ENCODE measurements at regions not wholly inside any gene's neighbourhood (a gene's known extent, or its start where the extent isn't known, plus 50 kb on each side); places are given as distances from the start of the nearest gene placed in this dataset.

DNA sequence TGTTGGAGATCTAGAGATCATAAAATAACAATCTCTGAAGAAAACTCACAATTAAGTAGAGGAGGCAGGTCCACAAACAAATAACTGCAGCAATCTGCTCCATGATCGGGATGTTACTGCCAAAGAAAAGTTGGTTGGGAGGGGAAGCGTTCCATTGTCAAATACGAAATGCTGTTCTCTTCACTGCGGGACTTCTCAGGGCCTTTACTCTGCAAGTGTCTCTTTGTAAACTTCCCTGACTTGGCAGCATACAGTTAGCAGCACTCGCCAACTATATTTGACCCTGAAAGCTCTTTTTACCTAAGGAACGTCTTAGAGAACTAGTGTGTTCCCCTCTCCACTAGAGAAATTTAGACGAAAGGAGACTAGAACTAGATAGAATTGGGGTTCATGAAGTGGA is 780.7 kb upstream of the TBX3 start:
- no peak for DNase-seq (ENCODE audit: low spot score)

DNA sequence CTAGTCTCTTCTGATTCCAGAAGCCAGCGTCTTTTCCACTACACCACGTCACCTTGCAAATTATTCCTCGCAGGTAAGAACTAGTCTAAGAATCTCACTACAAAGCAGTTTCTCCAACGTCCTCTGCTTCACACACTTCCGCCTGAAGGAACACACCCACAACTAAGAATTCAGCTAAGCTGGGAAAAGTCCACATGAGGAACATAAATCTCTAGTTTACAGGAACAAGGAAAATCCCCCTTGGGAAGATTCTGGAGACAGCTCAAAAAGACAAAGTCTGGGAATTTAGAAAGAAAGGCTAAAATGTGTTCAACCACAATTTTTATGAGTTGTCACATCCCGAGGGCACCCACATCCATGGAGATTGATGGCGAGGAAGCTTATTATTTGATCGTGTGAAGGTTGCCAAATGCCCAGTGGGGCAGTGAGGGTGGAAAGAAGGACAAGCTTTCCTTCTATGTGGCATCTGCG is 780.2 kb upstream of the TBX3 start:
- no peak for DNase-seq (ENCODE audit: low spot score)

DNA sequence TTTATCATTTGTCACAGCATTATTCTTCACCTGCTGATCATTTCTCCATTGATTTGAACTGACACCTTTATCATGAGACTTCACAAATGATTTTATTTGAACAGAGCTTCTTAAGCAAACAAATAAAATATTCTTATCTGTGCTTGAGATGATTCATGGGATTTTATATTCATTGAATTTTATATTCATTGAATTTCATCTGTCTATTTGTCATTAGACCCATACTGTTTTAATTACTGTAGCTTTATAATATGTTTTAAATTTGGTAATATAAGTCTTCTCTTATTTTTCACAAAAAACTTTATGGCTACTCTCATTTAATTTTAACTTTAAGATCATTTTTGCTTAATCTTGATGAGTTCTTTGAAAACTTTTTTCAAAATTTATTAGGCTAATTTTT is 777.4 kb upstream of the TBX3 start:
- DNase-seq (ENCODE audit: low spot score): no peak

DNA sequence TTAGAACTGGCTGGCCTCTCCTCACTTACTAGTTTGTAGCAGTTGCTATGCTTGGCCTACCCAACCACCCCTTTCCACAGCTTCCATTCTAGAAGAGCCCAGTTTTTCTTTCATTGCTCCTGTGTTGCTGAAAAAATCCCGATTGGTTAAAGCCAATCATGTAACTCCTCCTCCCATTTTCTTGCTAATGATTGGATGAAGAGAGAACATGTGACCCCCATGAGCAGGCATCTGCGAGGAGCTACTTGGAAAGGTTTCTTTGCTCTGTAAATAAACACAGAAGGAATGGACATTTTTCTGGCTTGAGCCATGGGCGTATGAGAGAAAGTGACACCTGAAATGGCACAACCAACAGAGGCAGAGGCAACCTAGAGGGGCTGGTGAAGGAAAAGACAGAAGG is 773.8 kb upstream of the TBX3 start:
- DNase-seq (ENCODE audit: low spot score): no peak

DNA sequence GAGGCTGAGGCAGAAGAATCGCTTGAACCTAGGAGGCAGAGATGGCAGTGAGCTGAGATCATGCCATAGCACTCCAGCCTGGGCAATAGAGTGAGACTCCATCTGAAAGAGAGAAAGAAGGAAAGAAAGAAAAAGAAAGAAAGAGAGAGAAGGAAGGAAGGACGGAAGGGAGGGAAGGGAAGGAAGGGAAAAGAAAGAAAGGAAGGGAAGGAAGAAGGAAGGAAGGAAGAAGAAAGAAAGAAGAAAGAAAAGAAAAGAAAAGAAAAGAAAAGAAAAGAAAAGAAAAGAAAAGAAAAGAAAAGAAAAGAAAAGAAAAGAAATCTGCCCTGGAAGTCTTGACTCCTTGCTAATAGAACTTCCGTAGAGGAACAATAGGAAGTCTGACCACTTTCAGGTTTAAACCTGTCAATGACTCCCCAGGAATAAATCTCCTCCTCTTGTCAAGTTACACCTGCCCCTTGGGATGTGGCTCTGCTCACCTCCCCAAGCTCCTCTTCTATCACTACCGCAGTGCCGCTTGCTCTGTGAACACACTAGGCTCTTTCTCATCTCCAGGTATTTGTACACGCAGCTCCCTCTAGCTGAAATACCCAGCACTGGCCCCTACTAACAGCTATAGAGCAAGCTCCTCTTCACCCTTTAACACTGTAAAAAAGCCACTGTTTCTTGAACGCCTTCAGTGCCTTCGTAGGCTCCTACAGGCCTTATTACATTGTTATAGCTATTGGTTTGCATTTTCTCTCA is 773.1 kb upstream of the TBX3 start:
- DNase-seq (ENCODE audit: low spot score): no peak

DNA sequence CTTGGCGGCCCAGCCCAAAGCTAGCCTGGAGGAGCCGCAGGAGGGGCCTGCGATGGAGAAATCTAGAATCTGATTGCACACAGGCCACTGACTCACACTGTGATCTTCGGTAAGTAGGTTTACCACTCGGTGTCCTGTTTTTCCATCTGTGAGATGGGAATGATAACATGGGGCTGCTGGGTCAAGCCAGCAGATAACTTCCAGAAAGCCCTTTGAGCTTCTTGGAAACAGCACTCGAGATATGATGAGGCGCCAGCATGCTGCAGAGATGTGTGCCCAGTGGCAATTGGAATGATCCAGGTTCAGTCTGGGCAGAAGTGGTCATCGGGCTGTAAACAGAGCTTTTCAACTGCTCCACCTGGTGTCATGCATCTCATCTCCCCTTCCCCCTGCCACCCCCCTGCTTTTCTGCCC is 771.3 kb upstream of the TBX3 start:
- DNase-seq (ENCODE audit: low spot score): no peak

DNA sequence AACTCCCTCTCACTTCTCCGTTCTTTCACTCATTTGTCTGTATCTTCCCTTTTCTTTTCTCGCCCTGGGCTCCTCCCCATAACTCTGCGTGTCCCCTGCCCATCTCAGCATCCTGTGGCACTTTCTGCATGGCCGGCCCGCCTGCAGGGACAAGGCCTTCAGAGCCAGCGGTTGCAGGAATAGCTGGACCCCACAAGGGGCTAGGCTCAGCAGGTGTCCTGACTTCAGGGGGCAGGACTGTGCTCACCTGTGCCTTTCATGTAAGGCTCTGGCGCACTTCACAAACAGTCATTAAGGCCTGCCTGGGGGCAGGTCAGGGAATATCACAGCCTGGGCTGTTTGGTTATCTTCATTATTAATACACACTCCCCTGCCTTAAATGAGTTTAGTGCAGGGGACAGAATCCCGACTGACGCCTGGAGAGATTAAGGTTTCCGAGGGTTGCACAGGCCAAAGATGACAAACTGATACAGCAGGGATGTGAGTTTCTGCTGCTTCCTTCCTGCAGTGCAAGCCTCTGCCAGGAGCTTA is 768.8 kb upstream of the TBX3 start:
- DNase-seq (ENCODE audit: low spot score): no peak

DNA sequence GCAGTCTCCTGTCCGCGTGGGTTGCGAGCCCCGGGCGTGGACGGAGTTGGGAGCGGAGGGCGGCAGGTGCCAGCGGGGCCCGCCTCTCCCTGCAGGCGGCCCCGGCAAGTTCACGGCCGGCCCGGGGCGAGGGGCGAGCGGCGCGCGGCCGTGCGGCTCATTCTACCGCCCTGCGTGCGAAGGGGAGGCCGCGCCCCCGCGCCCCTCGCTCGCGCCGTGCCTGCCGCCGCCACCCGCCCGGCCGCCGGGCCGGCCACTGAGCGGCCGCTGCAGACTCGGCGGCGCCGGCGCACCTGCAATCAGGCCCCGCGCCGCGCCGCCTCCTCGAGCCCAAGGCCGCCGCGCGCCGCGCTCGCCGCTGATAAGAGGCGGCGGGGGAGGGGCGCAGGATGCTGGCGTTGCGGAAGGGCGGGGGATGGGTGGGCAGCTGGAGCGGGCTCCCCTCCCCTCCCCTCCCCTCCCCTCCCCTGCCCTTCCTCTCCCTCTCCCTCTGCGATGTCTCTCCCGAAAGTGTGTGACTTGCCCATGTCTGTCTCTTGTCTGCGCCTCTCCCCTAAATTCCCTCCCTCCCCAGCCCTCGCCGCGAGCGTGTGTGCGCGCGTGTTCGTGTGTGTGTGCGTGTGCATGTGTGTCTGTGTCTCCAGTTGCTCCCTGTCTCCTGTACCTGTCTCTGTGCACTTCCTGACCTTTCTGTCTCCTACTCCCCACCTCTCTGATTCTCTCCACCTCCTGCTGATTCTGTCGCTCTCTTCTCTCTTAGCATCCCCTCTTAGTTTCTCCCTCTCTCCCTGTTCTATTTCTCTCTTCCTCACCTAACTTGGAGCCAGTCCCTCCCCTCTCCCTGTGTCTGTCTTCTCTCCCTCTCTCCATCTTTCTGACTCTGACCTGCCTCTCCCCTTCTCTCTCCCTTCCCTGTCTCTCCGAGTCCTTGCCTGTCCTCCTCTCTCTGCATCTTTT is 768.1 kb upstream of the TBX3 start:
- DNase-seq (ENCODE audit: low spot score): peak; percentile 47

DNA sequence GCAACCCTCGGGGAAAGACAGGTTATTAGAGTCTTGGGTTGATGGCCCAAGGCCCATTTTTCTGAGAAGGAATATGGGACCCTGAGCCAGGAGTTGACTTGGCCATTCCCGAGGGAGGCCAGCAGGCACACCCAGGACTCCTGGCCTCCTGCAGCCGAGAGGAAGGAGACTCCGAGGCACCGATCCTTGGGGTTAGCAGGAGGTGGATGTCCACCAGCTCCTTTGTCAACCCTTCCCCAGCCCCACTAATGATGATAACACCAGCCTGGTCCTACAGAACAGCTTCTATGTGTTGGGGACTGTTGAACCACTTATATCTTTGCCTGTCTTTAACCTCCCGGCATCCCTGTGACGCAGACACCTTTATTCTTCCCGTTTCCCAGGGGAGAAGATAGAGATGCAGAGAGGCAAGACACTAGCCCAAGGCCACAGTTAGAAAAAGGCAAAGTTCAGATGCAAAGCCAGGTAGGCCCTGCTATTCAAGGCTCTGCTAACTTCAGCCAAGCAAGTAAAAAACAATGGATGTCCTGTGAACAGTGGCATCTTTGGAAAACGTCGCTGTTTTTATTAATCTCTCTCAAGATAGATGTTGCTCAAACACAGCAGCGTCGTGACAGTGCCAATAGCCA is 767.3 kb upstream of the TBX3 start:
- no peak for DNase-seq (ENCODE audit: low spot score)

DNA sequence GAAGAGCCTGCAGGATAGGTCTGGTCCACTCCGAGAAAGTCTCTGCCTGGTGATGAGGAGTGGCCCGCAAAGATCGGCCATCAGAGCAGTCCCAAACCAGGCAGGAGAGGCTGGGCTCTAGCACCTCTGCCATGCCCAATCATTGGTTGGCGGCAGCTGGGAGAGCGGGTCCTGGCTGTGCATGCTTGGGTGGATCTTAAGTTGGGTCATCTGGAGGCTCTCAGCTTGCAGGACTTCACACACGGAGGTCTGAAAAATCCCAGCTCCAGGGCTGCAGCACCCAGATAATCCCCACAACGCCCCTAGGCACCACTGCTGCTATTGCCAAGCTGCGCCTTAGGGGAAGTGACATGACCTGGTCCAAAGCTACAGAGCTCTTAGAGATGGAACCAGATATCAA is 766.7 kb upstream of the TBX3 start:
- DNase-seq (ENCODE audit: low spot score): no peak

DNA sequence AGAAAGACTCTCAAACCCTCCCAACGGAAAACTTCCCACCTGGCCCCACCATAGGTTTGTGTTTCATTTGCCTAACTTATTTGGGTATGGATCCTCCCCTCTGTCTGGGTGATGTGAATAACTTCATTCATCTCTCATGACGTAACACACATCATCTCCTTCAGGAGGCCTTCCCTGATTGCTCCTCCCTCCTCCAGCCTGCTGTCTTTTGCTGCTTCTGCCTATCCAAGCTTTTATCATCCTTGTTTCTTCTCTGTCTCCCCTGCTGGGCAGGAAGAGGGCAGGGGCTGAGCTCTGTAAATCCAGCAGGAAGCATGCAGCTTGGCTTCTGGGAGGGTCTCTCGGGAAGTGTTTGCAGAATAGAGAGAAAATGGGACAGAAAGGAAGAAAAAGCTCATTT is 766.0 kb upstream of the TBX3 start:
- DNase-seq (ENCODE audit: low spot score): no peak

DNA sequence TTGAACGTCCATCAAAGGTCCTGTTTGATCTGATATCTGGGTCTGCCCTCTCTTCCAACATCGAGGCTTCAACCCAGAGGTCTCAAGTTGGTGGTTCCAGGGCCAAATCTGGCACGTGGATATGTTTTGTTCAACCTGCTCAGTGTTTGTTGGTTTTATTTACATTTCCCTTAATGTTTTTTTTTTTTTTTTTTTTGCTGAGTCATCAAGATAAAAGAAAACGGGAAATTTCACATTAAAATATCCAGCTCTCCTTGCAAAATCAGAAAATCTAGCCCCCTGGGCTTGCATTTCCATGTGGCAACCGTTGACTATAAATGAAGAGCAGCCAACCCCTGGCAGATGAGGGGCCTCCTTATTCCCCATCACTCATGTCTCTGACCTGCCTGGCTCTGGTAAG is 765.6 kb upstream of the TBX3 start:
- no peak for DNase-seq (ENCODE audit: low spot score)

DNA sequence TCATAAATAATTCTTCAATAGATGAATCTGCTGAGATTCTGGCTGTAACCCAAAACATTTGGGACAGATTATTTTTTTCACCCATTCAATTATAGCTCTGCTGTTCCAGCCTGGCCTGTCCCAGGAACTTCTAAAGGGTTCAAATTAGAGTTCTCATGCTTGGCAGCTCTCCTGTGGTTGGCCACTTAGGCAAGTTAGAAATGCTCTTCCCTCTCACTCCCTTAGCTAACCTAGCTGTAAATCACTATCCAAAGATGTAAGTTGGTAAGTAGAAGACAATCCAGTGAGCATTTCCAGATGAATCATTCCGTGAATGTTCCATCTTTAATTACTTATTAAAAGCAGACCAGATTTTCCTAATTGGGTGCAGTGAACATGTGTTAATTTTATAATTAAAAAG is 760.4 kb upstream of the TBX3 start:
- DNase-seq (ENCODE audit: low spot score): no peak

DNA sequence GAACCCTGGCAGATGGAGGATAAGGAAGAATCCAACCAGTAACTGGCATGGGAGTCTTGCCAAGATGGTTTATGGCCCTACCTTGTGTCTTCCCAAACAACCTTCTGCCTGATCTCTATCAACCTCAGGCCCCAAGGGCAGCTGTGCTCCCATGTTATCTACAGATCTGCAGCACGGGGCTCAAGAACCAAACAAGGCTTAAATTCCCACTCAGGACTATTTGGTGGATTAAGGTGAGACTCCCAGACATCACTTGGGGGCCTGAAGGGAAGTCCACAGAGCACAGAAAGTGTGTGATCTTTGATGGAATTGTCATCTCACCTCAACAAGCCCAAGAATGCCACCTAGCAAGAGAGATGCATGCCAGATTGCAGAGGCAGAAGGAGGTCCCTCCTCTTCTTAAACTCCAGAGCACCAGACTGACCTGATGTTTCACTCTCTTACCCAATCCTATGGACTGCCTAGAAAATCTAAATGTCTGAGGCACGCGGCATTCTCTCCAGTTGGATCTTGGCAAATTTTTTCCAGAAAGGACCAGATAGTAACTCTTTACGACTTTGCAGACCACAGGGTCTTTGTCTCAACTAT is 759.5 kb upstream of the TBX3 start:
- no peak for DNase-seq (ENCODE audit: low spot score)

DNA sequence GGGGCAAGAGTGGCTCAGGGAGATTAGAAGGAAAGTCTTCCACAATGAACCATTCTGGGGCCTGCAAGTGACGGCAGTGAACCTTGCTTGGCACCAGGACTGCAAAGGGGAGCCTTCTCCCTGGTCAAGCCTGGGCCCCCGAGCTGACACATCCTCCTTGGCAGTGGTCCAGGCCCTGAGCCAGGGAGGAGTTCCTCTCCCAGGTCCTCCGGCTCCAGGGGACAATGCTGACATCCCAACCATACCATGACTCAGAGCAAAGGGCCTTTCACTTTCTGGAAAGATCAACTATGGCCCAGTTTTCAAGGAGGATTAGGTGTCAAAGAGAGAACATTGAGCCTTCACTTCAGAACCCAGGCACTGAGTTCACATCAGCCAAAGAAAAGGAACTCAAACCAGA is 756.5 kb upstream of the TBX3 start:
- no peak for DNase-seq (ENCODE audit: low spot score)

DNA sequence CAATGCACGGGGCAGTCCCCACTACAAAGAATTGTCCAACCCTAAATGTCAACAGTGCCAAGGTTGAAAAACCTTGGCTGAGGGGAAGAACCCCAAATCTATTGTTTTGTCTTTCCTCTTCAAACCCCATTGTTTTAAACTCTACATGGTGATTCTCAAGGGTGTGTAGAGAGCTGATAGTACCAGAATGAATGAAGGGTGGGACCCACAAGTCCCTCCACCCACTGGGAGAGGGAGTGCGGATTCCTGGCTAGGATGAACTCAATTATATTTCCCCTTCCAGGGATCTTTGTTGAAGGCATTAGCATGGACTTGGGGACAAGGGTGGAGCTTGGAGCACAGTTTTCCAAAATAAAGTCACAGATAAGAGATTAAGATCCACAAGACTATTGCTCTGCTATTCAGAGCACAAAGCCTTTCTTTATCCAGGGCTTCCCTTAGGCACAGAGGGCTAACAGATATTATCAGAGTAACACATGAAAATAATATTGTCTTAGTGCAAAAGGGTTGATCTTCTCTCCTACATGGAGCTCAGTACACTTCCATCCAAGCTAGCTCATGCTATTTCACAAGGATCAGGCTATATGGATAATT is 755.1 kb upstream of the TBX3 start:
- no peak for DNase-seq (ENCODE audit: low spot score)

DNA sequence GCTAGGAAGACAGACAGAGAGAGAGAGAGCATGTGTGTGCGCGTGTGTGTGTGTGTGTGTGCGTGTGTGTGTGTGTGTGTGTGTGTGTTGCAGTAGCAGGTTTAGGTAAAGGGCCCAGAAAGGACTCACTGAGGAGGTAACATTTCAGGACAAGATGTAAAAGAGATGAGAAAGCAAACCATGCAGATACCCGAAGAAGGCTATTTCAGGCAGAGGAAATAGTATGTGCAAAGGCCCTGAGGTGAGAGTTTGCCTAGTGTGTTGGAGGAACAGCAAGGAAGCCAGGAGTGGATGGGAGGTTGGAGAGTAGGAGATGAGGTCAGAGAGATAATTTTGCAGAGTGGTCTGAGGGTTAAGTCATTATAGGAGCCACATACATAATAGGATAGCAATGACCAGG is 754.3 kb upstream of the TBX3 start:
- no peak for DNase-seq (ENCODE audit: low spot score)

DNA sequence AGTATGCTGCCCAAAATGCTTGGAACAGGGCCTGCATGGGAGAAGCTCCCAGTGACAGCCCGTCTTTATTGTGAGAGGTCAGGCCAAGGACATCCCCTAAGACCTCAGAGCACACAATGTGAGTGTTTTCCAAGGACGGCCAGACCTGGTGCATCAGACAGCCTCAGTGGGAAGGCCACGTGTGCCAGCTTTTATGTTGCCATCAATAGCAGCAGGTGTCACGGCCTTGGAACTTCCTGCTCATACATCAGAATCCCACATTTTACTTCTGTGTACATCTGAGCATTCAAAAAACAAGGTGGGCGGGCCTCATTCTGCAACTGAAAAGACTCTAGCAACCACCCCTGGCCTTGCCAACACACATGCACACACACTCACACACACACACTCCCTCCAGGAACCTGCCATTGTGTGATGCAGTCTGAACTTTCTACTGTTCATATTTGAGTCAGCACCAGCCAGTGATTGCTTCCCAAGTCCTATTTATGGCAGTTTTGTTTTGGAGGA is 753.1 kb upstream of the TBX3 start:
- DNase-seq (ENCODE audit: low spot score): no peak

DNA sequence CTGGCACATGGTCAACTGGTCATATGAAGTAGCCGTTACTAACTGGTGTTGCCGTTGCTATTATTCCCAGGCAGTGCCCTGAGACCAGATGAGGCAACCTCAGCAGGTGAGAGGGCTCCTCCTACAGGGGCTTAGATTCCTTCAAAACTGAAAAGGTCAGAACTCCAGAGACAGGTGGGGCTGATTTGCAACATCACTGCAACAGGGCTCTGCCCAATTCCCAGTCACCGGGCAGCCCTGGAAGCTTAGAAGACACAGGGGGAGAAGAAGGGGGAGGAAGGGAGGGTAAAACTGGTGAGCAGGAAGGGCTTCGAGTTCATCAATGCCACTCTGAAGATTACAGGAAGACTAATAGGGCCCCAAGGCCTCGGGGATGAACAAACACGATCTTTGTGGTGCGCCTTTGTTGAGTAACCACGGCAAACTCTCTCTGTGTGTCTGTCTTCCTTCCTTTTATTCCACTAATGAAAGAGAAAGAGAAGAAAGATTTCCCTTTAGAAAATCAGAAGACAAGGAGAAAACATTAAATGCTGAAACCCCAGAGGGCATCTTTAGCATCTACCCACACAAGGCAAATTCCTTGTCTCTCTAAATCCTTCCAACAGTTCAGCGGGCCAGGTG is 749.1 kb upstream of the TBX3 start:
- no peak for DNase-seq (ENCODE audit: low spot score)

DNA sequence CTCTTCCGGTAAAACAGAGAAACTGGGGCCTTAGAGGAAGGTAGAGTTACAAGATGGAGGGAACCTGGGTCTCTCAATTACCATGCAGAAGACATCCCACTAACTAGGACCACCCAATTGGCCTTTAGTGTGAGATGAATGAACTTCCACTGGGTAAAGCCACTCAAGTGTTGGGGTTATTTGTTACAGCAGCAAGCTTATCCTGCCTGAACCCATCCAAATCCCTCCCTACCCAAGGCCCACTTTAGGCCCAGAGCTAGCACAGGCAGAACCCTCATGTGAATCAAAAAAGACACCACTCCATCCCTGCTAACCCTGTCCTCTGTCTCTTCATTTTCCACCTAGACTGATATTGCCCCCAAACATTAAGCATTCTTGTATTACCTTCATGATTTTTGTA is 746.7 kb upstream of the TBX3 start:
- DNase-seq (ENCODE audit: low spot score): no peak

DNA sequence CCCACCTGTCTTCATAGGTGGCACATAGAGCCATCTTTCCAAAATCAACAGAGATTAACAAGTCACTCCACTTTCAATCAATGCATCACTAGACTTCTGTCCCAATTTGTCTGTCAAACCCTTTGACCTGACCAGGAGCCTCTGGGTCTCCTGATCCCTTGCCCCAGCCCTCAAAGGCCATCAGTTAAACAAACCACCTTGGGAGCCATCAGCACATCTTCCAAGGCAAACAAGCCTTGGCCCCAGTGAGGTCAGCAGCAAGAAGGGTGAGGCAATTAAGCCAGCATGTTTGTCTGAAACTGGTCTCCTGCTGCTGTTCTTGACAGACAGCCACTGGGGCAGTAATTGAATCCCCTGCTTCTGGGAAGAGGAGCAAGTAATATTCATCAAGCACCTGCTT is 742.8 kb upstream of the TBX3 start:
- no peak for DNase-seq (ENCODE audit: low spot score)

All from putamen (tissue), 1 donor.